ENCODE measurements at regions not wholly inside any gene's neighbourhood (a gene's known extent, or its start where the extent isn't known, plus 50 kb on each side); places are given as distances from the start of the nearest gene placed in this dataset.

- 0 out of 2 replicates have a peak, but pooled peaks have one; percentile 65 for TF ChIP-seq HMGXB3 (CRISPR knock-in tag; IDR thresholded peaks at IDR 0.05; ENCODE audit: borderline replicate concordance)
- TF ChIP-seq FOXK2 (IDR thresholded peaks at IDR 0.05), result no peak
- peak; percentile 48 for TF ChIP-seq HNF1A (IDR thresholded peaks at IDR 0.05; ENCODE audit: low read depth)
- no peak for TF ChIP-seq HNF1A (CRISPR knock-in tag; IDR thresholded peaks at IDR 0.05; ENCODE audit: borderline replicate concordance)
- TF ChIP-seq FOXA1 (IDR thresholded peaks at IDR 0.05), result no peak
- peak; percentile 66 for TF ChIP-seq FOXA1 (CRISPR knock-in tag; IDR thresholded peaks at IDR 0.05)
- 0 out of 2 replicates have a peak, but pooled peaks have one; percentile 45 for TF ChIP-seq CCDC6 (CRISPR knock-in tag; IDR thresholded peaks at IDR 0.05)
- TF ChIP-seq ZNF367 (CRISPR knock-in tag; IDR thresholded peaks at IDR 0.05; ENCODE audit: borderline replicate concordance), result no peak
- TF ChIP-seq, protein P1, sequence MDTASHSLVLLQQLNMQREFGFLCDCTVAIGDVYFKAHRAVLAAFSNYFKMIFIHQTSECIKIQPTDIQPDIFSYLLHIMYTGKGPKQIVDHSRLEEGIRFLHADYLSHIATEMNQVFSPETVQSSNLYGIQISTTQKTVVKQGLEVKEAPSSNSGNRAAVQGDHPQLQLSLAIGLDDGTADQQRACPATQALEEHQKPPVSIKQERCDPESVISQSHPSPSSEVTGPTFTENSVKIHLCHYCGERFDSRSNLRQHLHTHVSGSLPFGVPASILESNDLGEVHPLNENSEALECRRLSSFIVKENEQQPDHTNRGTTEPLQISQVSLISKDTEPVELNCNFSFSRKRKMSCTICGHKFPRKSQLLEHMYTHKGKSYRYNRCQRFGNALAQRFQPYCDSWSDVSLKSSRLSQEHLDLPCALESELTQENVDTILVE (CRISPR knock-in tag; IDR thresholded peaks at IDR 0.05), result 0 out of 2 replicates have a peak, but pooled peaks have one; percentile 39
- peak; percentile 70 for TF ChIP-seq HDAC2 (CRISPR knock-in tag; IDR thresholded peaks at IDR 0.05)
- no peak for TF ChIP-seq NRL (CRISPR knock-in tag; IDR thresholded peaks at IDR 0.05; ENCODE audit: borderline replicate concordance)
- no peak for TF ChIP-seq ATF5 (CRISPR knock-in tag; IDR thresholded peaks at IDR 0.05; ENCODE audit: low read depth)
- no peak for TF ChIP-seq SIX4 (CRISPR knock-in tag; IDR thresholded peaks at IDR 0.05)
- 0 out of 2 replicates have a peak, but pooled peaks have one; percentile 21 for TF ChIP-seq TBX2 (CRISPR knock-in tag; IDR thresholded peaks at IDR 0.05; ENCODE audit: borderline replicate concordance)
- no peak for TF ChIP-seq PITX1 (CRISPR knock-in tag; IDR thresholded peaks at IDR 0.05)
- TF ChIP-seq SALL2 (CRISPR knock-in tag; IDR thresholded peaks at IDR 0.05), result 0 out of 2 replicates have a peak, but pooled peaks have one; percentile 32
- TF ChIP-seq ZNF652 (CRISPR knock-in tag; IDR thresholded peaks at IDR 0.05; ENCODE audit: borderline replicate concordance, low read depth), result peak; percentile 25; the same call in 1 of the 2 replicates
- peak; percentile 40; the same call in 1 of the 2 replicates for TF ChIP-seq ZBTB21 (CRISPR knock-in tag; IDR thresholded peaks at IDR 0.05)
- peak; percentile 69 to 73; a peak in 3 of 4 replicates for TF ChIP-seq MAFK (conservative IDR thresholded peaks at IDR 0.05 in 1 of 2, IDR thresholded peaks at IDR 0.05 in 1 of 2; ENCODE audit: low read length in 2 of 2)
- TF ChIP-seq ZNF550 (CRISPR knock-in tag; IDR thresholded peaks at IDR 0.05; ENCODE audit: borderline replicate concordance), result no peak
Measured at GRCh38 chr1:9435854-9436640, 103.2 kb upstream of the SLC25A33 start (continued).
